ENCODE measurements at regions not wholly inside any gene's neighbourhood (a gene's known extent, or its start where the extent isn't known, plus 50 kb on each side); places are given as distances from the start of the nearest gene placed in this dataset.

DNA sequence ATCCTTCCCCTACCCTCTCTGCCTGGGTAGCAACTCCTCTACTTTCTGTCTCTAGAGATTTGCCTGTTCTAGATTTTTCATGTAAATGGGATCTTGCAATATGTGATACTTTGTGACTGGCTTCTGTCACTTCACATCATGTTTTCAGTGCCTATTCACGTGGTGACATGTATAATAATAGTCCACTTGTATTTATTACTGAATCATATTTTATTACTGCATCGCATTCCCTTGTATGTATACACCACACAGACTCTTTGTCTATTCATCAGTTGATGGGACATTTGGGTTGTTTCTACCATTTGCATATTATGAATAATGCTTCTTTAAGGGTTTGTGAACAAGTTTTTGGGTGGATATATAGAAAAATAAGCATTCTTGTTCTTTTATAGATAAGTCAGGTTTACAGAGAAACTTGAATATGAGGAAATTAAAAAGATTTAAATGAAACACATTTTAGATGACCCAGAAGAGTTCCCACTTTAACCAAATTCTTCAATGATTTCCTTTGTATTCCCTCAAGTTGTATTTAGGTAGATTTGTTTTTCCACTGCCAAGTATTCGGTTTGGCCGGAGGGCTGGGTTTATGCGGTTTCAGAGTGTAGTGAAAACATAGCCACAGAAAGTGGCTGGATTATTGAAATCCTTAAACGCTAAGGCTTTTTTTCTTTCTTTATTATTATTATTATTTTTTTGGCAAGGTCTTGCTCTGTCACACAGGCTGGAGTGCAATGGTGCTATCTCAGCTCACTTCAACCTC is 178.7 kb upstream of the TMTC1 start:
- H3K18ac ChIP-seq (ENCODE audit: low read depth, low read length), result no peak overlapping the region
- H3K14ac ChIP-seq (replicated peaks; ENCODE audit: low read depth, low read length), result no peak overlapping the region
- H3K9ac ChIP-seq (ENCODE audit: low read depth, low read length), result no peak overlapping the region
- no peak overlapping the region for H3K4me2 ChIP-seq (ENCODE audit: low read depth, low read length)
- no TSS peak for BruUV-seq (replicated peaks)
- no peak overlapping the region for H4K91ac ChIP-seq (ENCODE audit: insufficient read depth, low read depth, low read length)
- no peaks in the 10 kb centered on the region for H3K9me3 ChIP-seq (ENCODE audit: control insufficient read depth, insufficient read depth, low read length)
- no peak overlapping the region for H3K4ac ChIP-seq (ENCODE audit: low read depth, low read length)
- WGBS, 2 experiments (ENCODE audit: extremely low coverage in 2 of 2, insufficient read length in 1 of 2), result no CpG with 5 or more reads among the region's 6 CpGs
- H3K27me3 ChIP-seq (ENCODE audit: control insufficient read depth, insufficient read depth, low read length), result peaks cover 5% of the 10 kb centered on the region
- no peak overlapping the region for H3K56ac ChIP-seq (ENCODE audit: extremely low read depth, insufficient read depth, low read length)
- TF ChIP-seq, protein P1, sequence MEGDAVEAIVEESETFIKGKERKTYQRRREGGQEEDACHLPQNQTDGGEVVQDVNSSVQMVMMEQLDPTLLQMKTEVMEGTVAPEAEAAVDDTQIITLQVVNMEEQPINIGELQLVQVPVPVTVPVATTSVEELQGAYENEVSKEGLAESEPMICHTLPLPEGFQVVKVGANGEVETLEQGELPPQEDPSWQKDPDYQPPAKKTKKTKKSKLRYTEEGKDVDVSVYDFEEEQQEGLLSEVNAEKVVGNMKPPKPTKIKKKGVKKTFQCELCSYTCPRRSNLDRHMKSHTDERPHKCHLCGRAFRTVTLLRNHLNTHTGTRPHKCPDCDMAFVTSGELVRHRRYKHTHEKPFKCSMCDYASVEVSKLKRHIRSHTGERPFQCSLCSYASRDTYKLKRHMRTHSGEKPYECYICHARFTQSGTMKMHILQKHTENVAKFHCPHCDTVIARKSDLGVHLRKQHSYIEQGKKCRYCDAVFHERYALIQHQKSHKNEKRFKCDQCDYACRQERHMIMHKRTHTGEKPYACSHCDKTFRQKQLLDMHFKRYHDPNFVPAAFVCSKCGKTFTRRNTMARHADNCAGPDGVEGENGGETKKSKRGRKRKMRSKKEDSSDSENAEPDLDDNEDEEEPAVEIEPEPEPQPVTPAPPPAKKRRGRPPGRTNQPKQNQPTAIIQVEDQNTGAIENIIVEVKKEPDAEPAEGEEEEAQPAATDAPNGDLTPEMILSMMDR (conservative IDR thresholded peaks at IDR 0.05; ENCODE audit: low read depth, low read length), result no peak
- TF ChIP-seq MAFK (IDR thresholded peaks at IDR 0.05; ENCODE audit: low read depth, low read length), result no peak
- TF ChIP-seq RAD21 (IDR thresholded peaks at IDR 0.05; ENCODE audit: low read length), result no peak
- no peak for TF ChIP-seq MAZ (IDR thresholded peaks at IDR 0.05; ENCODE audit: borderline replicate concordance, low read depth, low read length)
- TF ChIP-seq, protein P2, sequence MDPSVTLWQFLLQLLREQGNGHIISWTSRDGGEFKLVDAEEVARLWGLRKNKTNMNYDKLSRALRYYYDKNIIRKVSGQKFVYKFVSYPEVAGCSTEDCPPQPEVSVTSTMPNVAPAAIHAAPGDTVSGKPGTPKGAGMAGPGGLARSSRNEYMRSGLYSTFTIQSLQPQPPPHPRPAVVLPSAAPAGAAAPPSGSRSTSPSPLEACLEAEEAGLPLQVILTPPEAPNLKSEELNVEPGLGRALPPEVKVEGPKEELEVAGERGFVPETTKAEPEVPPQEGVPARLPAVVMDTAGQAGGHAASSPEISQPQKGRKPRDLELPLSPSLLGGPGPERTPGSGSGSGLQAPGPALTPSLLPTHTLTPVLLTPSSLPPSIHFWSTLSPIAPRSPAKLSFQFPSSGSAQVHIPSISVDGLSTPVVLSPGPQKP (IDR thresholded peaks at IDR 0.05; ENCODE audit: borderline replicate concordance, low read depth, low read length), result no peak
- no peak for TF ChIP-seq SMC3 (IDR thresholded peaks at IDR 0.05; ENCODE audit: low read depth, low read length)
- no peak for TF ChIP-seq RFX5 (IDR thresholded peaks at IDR 0.05; ENCODE audit: low read depth, low read length)
- no peak for TF ChIP-seq FOS (IDR thresholded peaks at IDR 0.05; ENCODE audit: low read depth, low read length)
- no peaks in the 10 kb centered on the region for H3K36me3 ChIP-seq (ENCODE audit: control insufficient read depth, insufficient read depth, low read length)
- no peak overlapping the region for H2AK9ac ChIP-seq (replicated peaks; ENCODE audit: low read depth, low read length, poor library complexity)
- H2BK15ac ChIP-seq (ENCODE audit: low read depth, low read length), result no peak overlapping the region
- ATAC-seq (ENCODE audit: low read depth), result no peak
- DNase-seq, result no peak
- no peak overlapping the region for H2BK20ac ChIP-seq (ENCODE audit: low read depth, low read length)
- H3K9me1 ChIP-seq (ENCODE audit: insufficient read depth, low read length), result no peaks in the 10 kb centered on the region
- no peak overlapping the region for H2AK5ac ChIP-seq (ENCODE audit: low read depth, low read length)
- H3K27ac ChIP-seq (ENCODE audit: insufficient read depth, low read length), result no peak overlapping the region
- H2BK5ac ChIP-seq (ENCODE audit: low read depth, low read length, poor library complexity, severe bottlenecking), result no peak overlapping the region
- intact Hi-C loops (cut with micrococcal nuclease), result no loop called here
- ChIA-PET CTCF (interaction anchor here (0.6 kb wide), 1 partner anchor 83 kb away, joined by 3 read pairs; no protein-coding TSS in a partner anchor), POLR2A (ENCODE audit: unreplicated experiment) (no interaction called here)
- H3K4me1 ChIP-seq (ENCODE audit: control insufficient read depth, insufficient read depth, low read length), result no peaks in the 10 kb centered on the region
- H4K20me1 ChIP-seq (ENCODE audit: insufficient read depth, low read length), result no peaks in the 10 kb centered on the region
- no peak overlapping the region for H4K5ac ChIP-seq (ENCODE audit: low read depth, low read length)
- in situ Hi-C loops (cut with MboI; ENCODE audit: low sequenced_read_pairs), result no loop called here
- H3K4me3 ChIP-seq (ENCODE audit: insufficient read depth, low read depth, low read length), result no peak overlapping the region
- no peak overlapping the region for H3K23ac ChIP-seq (ENCODE audit: low read depth, low read length)
- H3K79me1 ChIP-seq (ENCODE audit: low read depth in 1 of 2, low read length in 2 of 2), result no peaks in the 10 kb centered on the region
- H4K8ac ChIP-seq (ENCODE audit: low read depth in 2 of 2, low read length in 2 of 2), result no peak overlapping the region
- no peak overlapping the region for H2AFZ ChIP-seq (replicated peaks; ENCODE audit: low read length, poor library complexity)
- dilution Hi-C loops (cut with HindIII; ENCODE audit: low sequenced_read_pairs, unreplicated experiment), result no loop called here
- no peak overlapping the region for H2BK120ac ChIP-seq (ENCODE audit: low read depth, low read length)
